ENCODE measurements at regions not wholly inside any gene's neighbourhood (a gene's known extent, or its start where the extent isn't known, plus 50 kb on each side); places are given as distances from the start of the nearest gene placed in this dataset.

- no peak for DNase-seq (ENCODE audit: low read depth, low spot score)
- no peak overlapping the region for H3K4me3 ChIP-seq (ENCODE audit: low read depth, low read length)
- ChIA-PET CTCF (no interaction called here), POLR2A (no interaction called here)
- no peak for TF ChIP-seq CTCF (IDR thresholded peaks at IDR 0.05; ENCODE audit: insufficient read depth, low read length, missing control alignments)
Observed at GRCh38 chr5:1673042-1673677, 126.5 kb downstream of the MRPL36 start.

- H3K4me3 ChIP-seq (ENCODE audit: low read depth, low read length), result no peak overlapping the region
- DNase-seq (ENCODE audit: low read depth, low spot score), result no peak
- POLR2A ChIA-PET, result no interaction called here
- no peak for TF ChIP-seq CTCF (IDR thresholded peaks at IDR 0.05; ENCODE audit: insufficient read depth, low read length, missing control alignments)
- CTCF ChIA-PET, result no interaction called here
Observed at GRCh38 chr5:1672396-1672795, 127.2 kb downstream of the MRPL36 start.

GRCh38 chr5:1671351-1671750 is 128.3 kb downstream of the MRPL36 start:
- TF ChIP-seq CTCF (IDR thresholded peaks at IDR 0.05; ENCODE audit: insufficient read depth, low read length, missing control alignments), result no peak
- POLR2A ChIA-PET, result no interaction called here
- no peak overlapping the region for H3K4me3 ChIP-seq (ENCODE audit: low read depth, low read length)
- DNase-seq (ENCODE audit: low read depth, low spot score), result no peak
- CTCF ChIA-PET, result no interaction called here

- POLR2A ChIA-PET, result no interaction called here
- no peak for DNase-seq (ENCODE audit: low read depth, low spot score)
- no peak overlapping the region for H3K4me3 ChIP-seq (ENCODE audit: low read depth, low read length)
- CTCF ChIA-PET, result no interaction called here
- no peak for TF ChIP-seq CTCF (IDR thresholded peaks at IDR 0.05; ENCODE audit: insufficient read depth, low read length, missing control alignments)
Observed at GRCh38 chr5:1670351-1670750, 129.3 kb downstream of the MRPL36 start.

GRCh38 chr5:1669276-1670155 is 130.1 kb downstream of the MRPL36 start:
- POLR2A ChIA-PET, result no interaction called here
- H3K4me3 ChIP-seq (ENCODE audit: low read depth, low read length), result no peak overlapping the region
- DNase-seq (ENCODE audit: low read depth, low spot score), result no peak
- CTCF ChIA-PET, result no interaction called here
- no peak for TF ChIP-seq CTCF (IDR thresholded peaks at IDR 0.05; ENCODE audit: insufficient read depth, low read length, missing control alignments)

GRCh38 chr5:1668141-1668721 is 131.4 kb downstream of the MRPL36 start:
- DNase-seq (ENCODE audit: low read depth, low spot score), result no peak
- TF ChIP-seq CTCF (IDR thresholded peaks at IDR 0.05; ENCODE audit: insufficient read depth, low read length, missing control alignments), result no peak
- no peak overlapping the region for H3K4me3 ChIP-seq (ENCODE audit: low read depth, low read length)
- POLR2A ChIA-PET, result no interaction called here
- CTCF ChIA-PET, result no interaction called here
